Activated CD8-positive, alpha-beta T cell treated with anti-CD3 and anti-CD28 coated beads for 36 hours (primary cell): ENCODE measurements at regions not wholly inside any gene's neighbourhood (a gene's known extent, or its start where the extent isn't known, plus 50 kb on each side); places are given as distances from the start of the nearest gene placed in this dataset.

Experiments
- ATAC-seq: fragments of 200-7000 bp; cut with Tn5 transposase; one replicate; pipeline ENCODE4 v1.10.0; 2021; ENCODE audit warnings: mild to moderate bottlenecking, moderate library complexity
- CTCF ChIA-PET: fragments of 350-600 bp; sonication (Branson Sonifier 250); formaldehyde crosslinking; loops from one replicate; lab custom pipeline; 2021; ENCODE audit warnings: antibody characterized with exemption; lab: Charles Lee
- POLR2A ChIA-PET: fragments of 350-600 bp; sonication (Branson Sonifier 250); formaldehyde crosslinking; loops from one replicate; lab custom pipeline; 2021; ENCODE audit warnings: antibody characterized with exemption; lab: Charles Lee
- DNase-seq: peaks from one replicate; pipeline ENCODE4 v3.0.0-alpha.2; 2020
- H3K27ac Mint-ChIP-seq: one replicate; pipeline ENCODE4 v1.8.0; 2021; ENCODE audit warnings: mild to moderate bottlenecking, mixed read lengths
- H3K27me3 Mint-ChIP-seq: one replicate; pipeline ENCODE4 v1.8.0; 2021; ENCODE audit warnings: mixed read lengths
- H3K36me3 Mint-ChIP-seq: one replicate; pipeline ENCODE4 v1.8.0; 2021; ENCODE audit warnings: low read depth, mixed read lengths
- H3K4me1 Mint-ChIP-seq: one replicate; pipeline ENCODE4 v1.8.0; 2021; ENCODE audit warnings: low read depth, mixed read lengths
- H3K4me3 Mint-ChIP-seq: one replicate; pipeline ENCODE4 v1.8.0; 2021; ENCODE audit warnings: mild to moderate bottlenecking, moderate library complexity, mixed read lengths
- H3K9me3 Mint-ChIP-seq: one replicate; pipeline ENCODE4 v1.8.0; 2021; ENCODE audit warnings: mixed read lengths
- CTCF ChIP-seq: fragments of 200-600 bp; IDR thresholded peaks from one replicate; pipeline ENCODE4 v1.8.0; 2022; ENCODE audit warnings: antibody characterized with exemption, mild to moderate bottlenecking
- intact Hi-C: fragments of 100-400 bp; cut with micrococcal nuclease; formaldehyde crosslinking; loops from one replicate; pipeline ENCODE4 v1.10.0; 2022

GRCh38 chr5:44183753-44184152 lies 205.5 kb downstream of the FGF10 start:
- Mint-ChIP-seq H3K27me3 (no peaks in the 10 kb centered on the region), H3K4me3 (no peak overlapping the region), H3K36me3 (no peaks in the 10 kb centered on the region), H3K4me1 (no peaks in the 10 kb centered on the region), H3K27ac (no peak overlapping the region), H3K9me3 (peaks cover 7% of the 10 kb centered on the region)
- DNase-seq (no peak), ATAC-seq (no peak)
- no peak for TF ChIP-seq CTCF
- ChIA-PET POLR2A (no interaction called here), CTCF (no interaction called here)
- intact Hi-C loops = no loop called here

DNA sequence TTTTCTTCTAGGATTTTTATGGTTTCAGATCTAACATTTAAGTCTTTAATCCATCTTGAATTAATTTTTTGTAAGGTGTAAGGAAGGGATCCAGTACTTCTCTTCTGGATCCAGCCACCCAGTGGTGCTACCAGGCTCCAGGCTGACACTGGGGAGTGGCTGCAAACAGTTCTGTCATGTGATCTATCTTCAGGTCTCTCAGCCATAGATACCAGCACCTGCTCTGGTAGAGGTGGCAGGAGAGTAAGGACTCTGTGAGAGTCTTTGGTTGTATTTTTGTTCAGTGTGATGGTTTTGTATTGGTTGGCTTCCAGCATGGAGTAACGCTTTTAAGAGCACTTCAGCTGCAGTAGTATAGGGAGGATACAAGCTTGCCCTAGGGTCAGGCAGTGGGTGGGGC lies 205.9 kb downstream of the FGF10 start:
- ATAC-seq (no peak), DNase-seq (no peak)
- TF ChIP-seq CTCF = no peak
- no peak overlapping the region for H3K4me3 Mint-ChIP-seq
- CTCF ChIA-PET = no interaction called here
- H3K36me3 Mint-ChIP-seq = no peaks in the 10 kb centered on the region
- no peaks in the 10 kb centered on the region for H3K27me3 Mint-ChIP-seq
- no peaks in the 10 kb centered on the region for H3K4me1 Mint-ChIP-seq
- POLR2A ChIA-PET = no interaction called here
- H3K9me3 Mint-ChIP-seq = peaks cover 9% of the 10 kb centered on the region
- H3K27ac Mint-ChIP-seq = no peak overlapping the region
- intact Hi-C loops = no loop called here

DNA sequence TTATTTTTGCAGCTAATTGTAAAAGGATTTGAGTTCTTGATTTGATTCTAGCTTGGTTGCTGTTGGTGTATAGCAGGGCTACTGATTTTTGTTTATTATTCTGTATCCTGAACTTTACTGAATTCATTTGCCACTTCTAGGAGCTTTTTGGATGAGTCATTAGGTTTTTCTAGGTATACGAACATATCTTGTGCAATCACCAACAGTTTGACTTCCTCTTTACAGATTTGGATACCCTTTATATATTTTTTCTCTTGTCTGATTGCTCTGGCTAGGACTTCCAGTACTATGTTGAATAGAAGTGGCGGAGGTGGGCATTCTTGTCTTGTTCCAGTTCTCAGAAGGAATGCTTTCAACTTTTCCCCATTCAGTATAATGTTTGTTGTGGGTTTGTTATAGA lies 210.8 kb downstream of the FGF10 start:
- no peak overlapping the region for H3K4me3 Mint-ChIP-seq
- H3K4me1 Mint-ChIP-seq = no peaks in the 10 kb centered on the region
- ChIA-PET POLR2A (no interaction called here), CTCF (no interaction called here)
- intact Hi-C loops = no loop called here
- ATAC-seq (no peak), DNase-seq (no peak)
- H3K27ac Mint-ChIP-seq = no peak overlapping the region
- H3K9me3 Mint-ChIP-seq = peaks cover 20% of the 10 kb centered on the region
- no peak for TF ChIP-seq CTCF
- H3K36me3 Mint-ChIP-seq = no peaks in the 10 kb centered on the region
- H3K27me3 Mint-ChIP-seq = no peaks in the 10 kb centered on the region

DNA sequence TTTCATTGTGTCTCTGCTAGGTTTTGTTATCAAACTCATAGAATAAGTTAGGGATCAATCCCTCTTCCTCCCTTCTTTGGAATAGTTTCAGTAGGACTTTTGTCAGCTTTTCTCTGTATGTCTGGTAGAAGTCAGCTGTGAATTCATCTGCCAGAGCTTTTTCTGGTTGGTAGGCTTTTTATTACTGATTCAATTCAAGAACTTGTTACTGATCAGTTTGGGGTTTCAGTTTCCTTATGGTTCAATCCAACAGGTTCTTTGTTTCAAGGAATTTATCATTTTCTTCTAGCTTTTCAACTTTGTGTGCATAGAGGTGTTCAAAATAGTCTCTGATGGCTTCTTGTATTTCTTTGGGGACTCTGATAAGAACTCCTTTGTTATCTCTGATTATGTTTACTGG lies 221.7 kb downstream of the FGF10 start:
- no peaks in the 10 kb centered on the region for H3K36me3 Mint-ChIP-seq
- ATAC-seq = no peak
- no peak overlapping the region for H3K4me3 Mint-ChIP-seq
- DNase-seq = no peak
- TF ChIP-seq CTCF = no peak
- POLR2A ChIA-PET = no interaction called here
- no peak overlapping the region for H3K27ac Mint-ChIP-seq
- no peaks in the 10 kb centered on the region for H3K4me1 Mint-ChIP-seq
- H3K27me3 Mint-ChIP-seq = no peaks in the 10 kb centered on the region
- peaks cover 10% of the 10 kb centered on the region for H3K9me3 Mint-ChIP-seq
- intact Hi-C loops = no loop called here
- CTCF ChIA-PET = no interaction called here

GRCh38 chr5:44160369-44160768 lies 228.9 kb downstream of the FGF10 start:
- intact Hi-C loops = no loop called here
- ATAC-seq (no peak), DNase-seq (no peak)
- ChIA-PET CTCF (no interaction called here), POLR2A (no interaction called here)
- Mint-ChIP-seq H3K27me3 (no peaks in the 10 kb centered on the region), H3K36me3 (no peaks in the 10 kb centered on the region), H3K27ac (no peak overlapping the region), H3K9me3 (peaks cover 12% of the 10 kb centered on the region), H3K4me1 (no peaks in the 10 kb centered on the region), H3K4me3 (no peak overlapping the region)
- no peak for TF ChIP-seq CTCF
